Stimulated activated CD4-positive, alpha-beta T cell treated with anti-CD3 and anti-CD28 coated beads, Interleukin-12 subunit alpha, Interleukin-12 subunit beta, amount 100 ng/mL, for 24 hours (primary cell): ENCODE measurements at regions not wholly inside any gene's neighbourhood (a gene's known extent, or its start where the extent isn't known, plus 50 kb on each side); places are given as distances from the start of the nearest gene placed in this dataset.

Source experiments
- DNase-seq, 2 experiments: peaks; one replicate each; pipeline ENCODE4 v3.0.0-alpha.2; 2020; ENCODE audit warnings: low read depth in 2 of 2

- DNase-seq, result no peak
These were observed 2164.8 kb downstream of the LRRC4C start for GRCh38 chr11:39294648-39295047.

DNA sequence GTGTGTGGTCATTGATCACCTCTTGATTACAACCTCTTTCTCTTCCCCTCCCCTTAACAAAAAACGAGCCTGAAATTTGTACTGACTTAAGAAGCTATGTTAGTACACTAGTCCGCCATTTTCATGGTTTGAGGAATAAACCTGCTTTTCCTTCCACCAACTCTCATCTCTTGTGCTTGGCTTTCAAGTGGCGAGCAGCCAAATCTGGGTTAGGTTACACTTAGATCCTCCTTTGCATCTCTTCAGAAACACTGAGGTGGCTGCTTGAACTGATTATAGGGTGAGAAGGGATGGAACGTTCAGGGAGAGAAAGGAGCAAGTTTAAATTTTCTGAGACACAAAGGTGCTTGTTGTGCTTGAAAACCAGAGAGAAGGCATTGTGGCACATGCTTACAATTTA is 2171.4 kb downstream of the LRRC4C start:
- DNase-seq, result no peak

- DNase-seq, result no peak
These were observed 2191.2 kb downstream of the LRRC4C start for GRCh38 chr11:39268176-39268690.

DNA sequence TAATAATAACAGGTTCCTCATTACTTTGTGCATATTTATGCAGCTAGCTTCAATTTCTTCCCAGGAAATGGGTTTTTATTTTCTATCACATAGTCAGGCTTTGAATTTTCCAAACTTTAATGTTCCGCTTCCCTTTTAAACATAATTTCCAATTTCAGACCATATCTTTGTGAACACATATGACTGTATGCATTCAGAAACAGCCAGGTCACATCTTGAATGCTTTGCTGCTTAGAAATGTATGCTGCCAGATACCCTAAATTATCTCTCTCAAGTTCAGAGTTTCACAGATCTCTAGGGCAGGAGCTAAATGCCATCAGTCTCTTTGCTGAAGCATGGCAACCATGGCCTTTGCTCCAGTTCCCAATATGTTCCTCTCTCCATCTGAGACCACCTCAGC is 2203.8 kb downstream of the LRRC4C start:
- no peak for DNase-seq

- no peak for DNase-seq
These were observed 2209.7 kb downstream of the LRRC4C start for GRCh38 chr11:39249566-39250365.

DNA sequence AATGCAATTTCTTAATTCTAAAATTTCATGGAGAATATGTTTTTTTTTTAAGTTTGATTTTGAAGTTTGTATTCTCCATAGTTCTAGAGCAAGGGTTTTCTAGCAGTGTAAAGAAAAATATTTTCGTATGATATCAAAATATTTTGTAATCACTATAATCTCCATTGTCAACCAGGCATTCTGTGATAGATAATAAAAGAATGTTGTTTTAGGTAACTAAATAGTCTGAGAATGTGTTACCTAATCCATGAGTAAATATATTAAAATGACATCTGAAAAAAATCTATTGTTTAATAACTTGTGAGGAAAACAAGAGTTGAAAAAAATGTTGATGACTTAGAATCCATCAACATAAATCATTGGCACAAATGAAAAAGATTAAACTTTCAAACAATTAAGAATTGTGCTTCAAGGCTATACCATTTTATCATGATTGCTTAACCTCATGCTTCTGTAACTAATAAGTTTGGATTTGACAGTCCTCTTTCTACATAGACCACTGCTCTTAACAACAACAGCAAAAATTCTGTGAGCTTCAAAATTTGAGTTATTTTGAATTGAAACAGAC is 2211.8 kb downstream of the LRRC4C start:
- no peak for DNase-seq

GRCh38 chr11:39239553-39239952 is 2219.9 kb downstream of the LRRC4C start:
- no peak for DNase-seq

- DNase-seq, result no peak
These were observed 2222.5 kb downstream of the LRRC4C start for GRCh38 chr11:39236916-39237315.

DNA sequence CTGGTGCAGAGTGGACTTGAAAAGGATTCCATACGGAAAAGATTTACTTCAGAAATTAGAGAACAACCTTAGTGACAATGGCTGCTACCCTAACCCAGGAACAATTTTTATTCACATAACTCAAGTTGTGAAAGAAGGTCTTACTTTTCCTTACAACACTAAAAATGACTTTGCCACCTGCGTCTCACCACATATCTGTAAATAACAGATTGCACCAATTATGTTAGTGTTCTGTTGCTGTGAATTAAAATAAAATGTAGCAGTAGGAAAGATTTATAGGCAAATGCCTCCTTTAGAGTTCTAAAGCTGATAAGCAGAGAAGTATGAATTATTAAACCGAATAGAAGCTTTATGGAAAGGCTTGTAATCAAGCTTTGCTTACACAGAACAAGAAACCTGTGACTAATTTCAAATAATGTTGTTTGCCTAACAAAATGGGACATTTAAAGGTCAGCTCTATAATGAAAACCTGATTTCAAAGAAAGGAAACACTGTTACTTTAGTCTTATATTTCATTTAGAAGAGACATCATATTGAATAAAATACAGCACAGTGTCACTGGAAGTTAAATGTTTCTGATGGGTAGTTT is 2237.8 kb downstream of the LRRC4C start:
- DNase-seq, result no peak

GRCh38 chr11:39220501-39221230 is 2238.8 kb downstream of the LRRC4C start:
- DNase-seq, result no peak

- no peak for DNase-seq
These were observed 2239.4 kb downstream of the LRRC4C start for GRCh38 chr11:39220069-39220468.

GRCh38 chr11:39209981-39210380 is 2249.5 kb downstream of the LRRC4C start:
- no peak for DNase-seq

DNA sequence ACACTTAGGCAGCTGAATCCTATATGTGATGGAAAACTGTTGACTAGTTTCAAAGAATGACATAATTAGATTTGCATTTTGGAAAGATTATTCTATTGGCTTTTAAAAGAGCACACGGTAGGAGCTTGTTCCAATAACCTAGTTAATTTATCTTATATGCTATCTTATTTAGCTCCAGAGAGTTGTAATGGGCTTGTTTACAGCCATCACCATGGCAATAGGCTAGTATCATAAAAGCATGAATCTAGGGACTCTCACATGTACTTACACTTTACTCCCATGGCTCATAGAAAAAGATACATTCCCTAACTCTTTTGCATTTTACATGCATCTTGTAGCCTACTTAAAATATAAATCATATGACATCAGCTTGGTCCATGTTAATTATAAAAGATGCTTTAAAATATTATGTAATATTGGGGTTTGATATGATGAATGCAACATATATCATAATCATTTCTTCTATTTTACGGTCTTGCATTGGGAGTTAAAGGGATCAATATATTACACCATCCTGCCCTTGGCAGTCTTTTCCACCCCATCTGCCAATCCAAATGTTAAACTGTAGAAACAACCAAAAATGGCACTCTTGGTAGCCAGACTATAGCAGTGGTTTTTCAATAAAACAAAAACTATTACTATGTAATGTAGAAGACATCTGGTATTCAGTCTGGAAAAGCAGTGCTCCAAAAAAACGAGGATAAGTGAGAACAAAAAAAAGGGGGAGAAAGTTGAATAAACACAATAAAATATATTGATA is 2254.0 kb downstream of the LRRC4C start:
- DNase-seq, result no peak

GRCh38 chr11:39192671-39193070 is 2266.8 kb downstream of the LRRC4C start:
- DNase-seq, result no peak

DNA sequence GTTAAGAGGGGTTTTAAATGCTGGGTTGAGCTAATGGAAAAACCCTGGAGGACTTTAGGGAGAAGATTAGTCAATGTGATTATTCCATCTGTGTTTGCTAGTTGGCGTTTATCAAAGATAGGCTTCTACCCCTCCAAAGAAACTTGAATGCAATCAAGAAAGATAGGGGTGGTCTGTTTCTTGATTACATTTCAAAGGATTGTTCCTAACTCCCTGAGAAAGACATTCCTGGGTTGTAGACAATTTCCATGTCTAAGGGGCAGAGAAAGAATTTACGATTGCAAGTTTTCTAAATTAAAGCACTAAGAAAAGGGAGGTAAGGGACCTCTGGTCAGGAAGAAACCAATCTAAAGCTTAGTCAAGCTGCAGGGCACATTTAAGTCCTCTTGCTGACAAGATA is 2268.7 kb downstream of the LRRC4C start:
- no peak for DNase-seq

GRCh38 chr11:39177678-39178077 is 2281.8 kb downstream of the LRRC4C start:
- no peak for DNase-seq

GRCh38 chr11:39174965-39175364 is 2284.5 kb downstream of the LRRC4C start:
- DNase-seq, result no peak

DNA sequence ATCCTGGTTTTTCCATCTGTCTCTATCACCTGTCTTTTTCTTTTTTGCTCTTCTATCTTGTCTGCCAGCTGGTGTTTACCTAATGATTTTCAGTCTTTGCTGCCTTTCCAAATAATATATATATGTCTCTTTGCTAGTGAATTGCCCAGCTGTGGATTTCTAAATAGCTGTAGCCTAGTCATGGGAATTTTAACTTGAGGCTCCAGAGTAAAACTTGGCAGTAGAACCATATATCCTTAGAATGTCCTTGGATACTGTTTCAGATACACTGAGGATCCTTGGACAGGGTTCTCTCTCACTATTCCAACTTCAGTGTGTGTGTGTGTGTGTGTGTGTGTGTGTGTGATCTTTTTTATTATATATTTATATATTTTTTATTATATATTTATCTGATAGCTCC is 2285.3 kb downstream of the LRRC4C start:
- no peak for DNase-seq

DNA sequence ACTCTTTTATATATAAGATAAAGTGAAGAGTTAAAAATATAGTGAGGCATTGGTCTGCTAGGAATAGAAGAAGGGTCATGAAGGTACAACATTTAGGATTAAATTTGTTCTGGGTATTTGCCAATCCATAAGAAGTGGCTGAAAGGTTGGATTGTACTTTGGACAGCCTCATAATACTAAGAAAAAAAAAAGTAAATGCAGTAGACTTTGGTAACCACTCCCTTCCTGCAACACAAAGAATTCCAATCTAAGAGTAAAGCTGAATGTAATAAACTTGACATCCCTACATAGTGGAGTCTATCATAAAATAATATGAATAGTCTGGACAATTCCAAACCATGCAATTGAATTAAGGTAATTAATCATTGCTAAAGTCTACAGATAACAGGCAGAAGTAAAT is 2294.4 kb downstream of the LRRC4C start:
- no peak for DNase-seq

DNA sequence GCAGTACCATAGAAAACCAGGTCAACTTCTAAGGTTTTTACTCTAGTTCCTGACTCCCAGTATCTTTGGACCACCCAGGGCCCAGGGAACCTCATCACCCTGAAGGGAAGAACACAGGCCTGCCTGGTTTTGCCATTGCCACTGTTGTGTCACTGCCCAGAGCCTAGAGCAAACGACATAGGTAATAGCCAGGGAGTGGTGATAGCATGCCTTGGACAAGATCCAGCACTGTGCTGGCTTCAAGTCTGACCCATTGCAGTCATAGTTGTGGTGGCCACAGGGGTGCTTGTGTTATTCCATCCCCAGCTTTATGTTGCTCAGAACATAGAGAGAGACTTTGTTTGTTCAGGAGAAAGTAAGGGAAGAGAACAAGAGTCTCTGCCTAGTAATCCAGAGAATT is 2310.2 kb downstream of the LRRC4C start:
- DNase-seq, result no peak

GRCh38 chr11:39145346-39145745 is 2314.1 kb downstream of the LRRC4C start:
- DNase-seq, result no peak
